ENCODE measurements at regions not wholly inside any gene's neighbourhood (a gene's known extent, or its start where the extent isn't known, plus 50 kb on each side); places are given as distances from the start of the nearest gene placed in this dataset.

DNA sequence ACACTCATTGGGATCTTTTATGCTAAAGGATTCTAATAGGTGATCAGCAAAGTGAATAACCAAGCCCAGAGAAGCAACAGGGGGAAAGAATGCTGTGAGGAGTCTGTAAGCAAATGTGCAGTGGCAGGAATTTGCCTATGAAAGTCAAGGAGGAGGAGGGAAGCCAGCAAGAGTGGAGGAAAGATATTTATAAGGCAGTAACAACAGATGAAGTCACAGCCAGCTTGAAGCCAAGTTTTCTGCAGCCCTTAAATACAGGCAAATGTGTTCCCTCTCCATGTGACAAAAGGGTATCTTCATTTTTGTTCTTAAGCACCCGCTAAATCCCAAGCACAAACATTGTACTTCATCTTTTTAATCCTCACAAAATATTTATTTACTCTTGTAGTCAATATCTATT, 275.0 kb upstream of the CLNK start:
- Histone ChIP-seq H3K27ac (replicated peaks) (no peak overlapping the region), H3K4me3 (replicated peaks; ENCODE audit: insufficient read depth, low read length) (no peak overlapping the region), H3K27me3 (ENCODE audit: insufficient read depth, poor library complexity, severe bottlenecking) (no peaks in the 10 kb centered on the region)
- DNase-seq (ENCODE audit: low read depth in 1 of 2, low spot score in 1 of 2) = no peak
- TF ChIP-seq POLR2AphosphoS5 (IDR thresholded peaks at IDR 0.05; ENCODE audit: low read depth) (no peak), SPI1 (IDR thresholded peaks at IDR 0.05; ENCODE audit: borderline replicate concordance, low read depth) (no peak), GABPA (IDR thresholded peaks at IDR 0.05; ENCODE audit: low read depth) (no peak)
- TF ChIP-seq, protein P1, sequence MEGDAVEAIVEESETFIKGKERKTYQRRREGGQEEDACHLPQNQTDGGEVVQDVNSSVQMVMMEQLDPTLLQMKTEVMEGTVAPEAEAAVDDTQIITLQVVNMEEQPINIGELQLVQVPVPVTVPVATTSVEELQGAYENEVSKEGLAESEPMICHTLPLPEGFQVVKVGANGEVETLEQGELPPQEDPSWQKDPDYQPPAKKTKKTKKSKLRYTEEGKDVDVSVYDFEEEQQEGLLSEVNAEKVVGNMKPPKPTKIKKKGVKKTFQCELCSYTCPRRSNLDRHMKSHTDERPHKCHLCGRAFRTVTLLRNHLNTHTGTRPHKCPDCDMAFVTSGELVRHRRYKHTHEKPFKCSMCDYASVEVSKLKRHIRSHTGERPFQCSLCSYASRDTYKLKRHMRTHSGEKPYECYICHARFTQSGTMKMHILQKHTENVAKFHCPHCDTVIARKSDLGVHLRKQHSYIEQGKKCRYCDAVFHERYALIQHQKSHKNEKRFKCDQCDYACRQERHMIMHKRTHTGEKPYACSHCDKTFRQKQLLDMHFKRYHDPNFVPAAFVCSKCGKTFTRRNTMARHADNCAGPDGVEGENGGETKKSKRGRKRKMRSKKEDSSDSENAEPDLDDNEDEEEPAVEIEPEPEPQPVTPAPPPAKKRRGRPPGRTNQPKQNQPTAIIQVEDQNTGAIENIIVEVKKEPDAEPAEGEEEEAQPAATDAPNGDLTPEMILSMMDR (IDR thresholded peaks at IDR 0.05; ENCODE audit: insufficient read depth, low read length) = no peak
- TF ChIP-seq, protein P2, sequence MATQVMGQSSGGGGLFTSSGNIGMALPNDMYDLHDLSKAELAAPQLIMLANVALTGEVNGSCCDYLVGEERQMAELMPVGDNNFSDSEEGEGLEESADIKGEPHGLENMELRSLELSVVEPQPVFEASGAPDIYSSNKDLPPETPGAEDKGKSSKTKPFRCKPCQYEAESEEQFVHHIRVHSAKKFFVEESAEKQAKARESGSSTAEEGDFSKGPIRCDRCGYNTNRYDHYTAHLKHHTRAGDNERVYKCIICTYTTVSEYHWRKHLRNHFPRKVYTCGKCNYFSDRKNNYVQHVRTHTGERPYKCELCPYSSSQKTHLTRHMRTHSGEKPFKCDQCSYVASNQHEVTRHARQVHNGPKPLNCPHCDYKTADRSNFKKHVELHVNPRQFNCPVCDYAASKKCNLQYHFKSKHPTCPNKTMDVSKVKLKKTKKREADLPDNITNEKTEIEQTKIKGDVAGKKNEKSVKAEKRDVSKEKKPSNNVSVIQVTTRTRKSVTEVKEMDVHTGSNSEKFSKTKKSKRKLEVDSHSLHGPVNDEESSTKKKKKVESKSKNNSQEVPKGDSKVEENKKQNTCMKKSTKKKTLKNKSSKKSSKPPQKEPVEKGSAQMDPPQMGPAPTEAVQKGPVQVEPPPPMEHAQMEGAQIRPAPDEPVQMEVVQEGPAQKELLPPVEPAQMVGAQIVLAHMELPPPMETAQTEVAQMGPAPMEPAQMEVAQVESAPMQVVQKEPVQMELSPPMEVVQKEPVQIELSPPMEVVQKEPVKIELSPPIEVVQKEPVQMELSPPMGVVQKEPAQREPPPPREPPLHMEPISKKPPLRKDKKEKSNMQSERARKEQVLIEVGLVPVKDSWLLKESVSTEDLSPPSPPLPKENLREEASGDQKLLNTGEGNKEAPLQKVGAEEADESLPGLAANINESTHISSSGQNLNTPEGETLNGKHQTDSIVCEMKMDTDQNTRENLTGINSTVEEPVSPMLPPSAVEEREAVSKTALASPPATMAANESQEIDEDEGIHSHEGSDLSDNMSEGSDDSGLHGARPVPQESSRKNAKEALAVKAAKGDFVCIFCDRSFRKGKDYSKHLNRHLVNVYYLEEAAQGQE (IDR thresholded peaks at IDR 0.05; ENCODE audit: insufficient replicate concordance, low read depth) = no peak

DNA sequence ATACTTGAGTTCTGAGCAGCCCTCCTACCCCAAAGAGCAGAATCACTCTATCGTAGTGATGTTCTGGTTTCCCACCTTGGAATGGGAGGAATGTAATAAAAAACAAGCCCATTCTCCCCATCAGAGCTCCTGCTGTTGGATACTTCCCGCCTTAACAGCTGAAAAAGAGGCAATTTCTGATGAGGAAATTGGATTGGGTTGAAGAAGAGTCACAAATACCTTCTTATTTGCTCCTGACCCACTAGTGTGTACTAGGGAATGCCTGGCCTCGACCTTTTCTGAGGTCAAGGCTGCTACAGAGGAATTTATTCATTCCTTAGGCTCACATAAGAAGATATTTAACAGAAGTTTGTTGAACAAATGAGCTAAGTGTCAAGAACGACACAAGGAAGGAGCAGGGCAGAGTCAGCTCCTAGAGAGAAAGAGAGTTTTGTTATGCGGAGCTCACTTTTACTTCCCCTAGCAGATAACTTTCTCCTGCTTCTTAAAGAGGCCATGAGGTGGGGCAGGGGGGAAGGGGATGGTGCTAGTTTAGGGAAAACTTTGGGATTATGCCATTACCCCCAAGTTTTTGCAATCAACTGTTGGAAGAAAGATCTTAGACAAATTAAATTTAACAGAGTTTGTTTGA, 273.8 kb upstream of the CLNK start:
- H3K27ac ChIP-seq (replicated peaks) = no peak overlapping the region
- no peak overlapping the region for H3K4me3 ChIP-seq (replicated peaks; ENCODE audit: insufficient read depth, low read length)
- no peaks in the 10 kb centered on the region for H3K27me3 ChIP-seq (ENCODE audit: insufficient read depth, poor library complexity, severe bottlenecking)
- TF ChIP-seq SPI1 (IDR thresholded peaks at IDR 0.05; ENCODE audit: borderline replicate concordance, low read depth) (no peak), POLR2AphosphoS5 (IDR thresholded peaks at IDR 0.05; ENCODE audit: low read depth) (no peak), GABPA (IDR thresholded peaks at IDR 0.05; ENCODE audit: low read depth) (no peak)
- TF ChIP-seq, protein P1 (IDR thresholded peaks at IDR 0.05; ENCODE audit: insufficient read depth, low read length) = no peak
- TF ChIP-seq, protein P2 (IDR thresholded peaks at IDR 0.05; ENCODE audit: insufficient replicate concordance, low read depth) = no peak
- no peak for DNase-seq (ENCODE audit: low read depth in 1 of 2, low spot score in 1 of 2)

DNA sequence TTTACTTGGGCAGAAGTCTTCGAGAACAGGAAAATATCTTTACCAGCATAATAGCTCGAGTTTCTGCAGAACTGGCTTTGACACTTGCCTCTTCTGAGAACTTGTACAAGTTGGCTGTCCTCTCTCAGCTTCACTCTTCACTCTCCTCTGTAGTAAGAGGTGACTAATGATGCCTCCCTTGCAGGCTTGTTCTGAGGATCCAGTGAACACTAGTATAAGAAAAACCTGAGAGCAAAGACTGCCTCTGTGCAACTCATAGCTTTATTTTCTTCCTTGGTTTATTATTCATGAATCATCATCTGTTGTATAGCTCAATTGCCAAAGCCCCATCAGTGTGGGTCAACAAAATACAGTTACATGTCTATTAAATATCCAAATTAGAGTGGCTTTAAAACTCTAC, 266.7 kb upstream of the CLNK start:
- TF ChIP-seq POLR2AphosphoS5 (IDR thresholded peaks at IDR 0.05; ENCODE audit: low read depth) (no peak), SPI1 (IDR thresholded peaks at IDR 0.05; ENCODE audit: borderline replicate concordance, low read depth) (no peak), GABPA (IDR thresholded peaks at IDR 0.05; ENCODE audit: low read depth) (no peak)
- TF ChIP-seq, protein P2 (IDR thresholded peaks at IDR 0.05; ENCODE audit: insufficient replicate concordance, low read depth) = no peak
- TF ChIP-seq, protein P1 (IDR thresholded peaks at IDR 0.05; ENCODE audit: insufficient read depth, low read length) = no peak
- Histone ChIP-seq H3K4me3 (replicated peaks; ENCODE audit: insufficient read depth, low read length) (no peak overlapping the region), H3K27ac (replicated peaks) (no peak overlapping the region), H3K27me3 (ENCODE audit: insufficient read depth, poor library complexity, severe bottlenecking) (no peaks in the 10 kb centered on the region)
- DNase-seq (ENCODE audit: low read depth in 1 of 2, low spot score in 1 of 2) = no peak
